H1 (cell line): ENCODE measurements at regions not wholly inside any gene's neighbourhood (a gene's known extent, or its start where the extent isn't known, plus 50 kb on each side); places are given as distances from the start of the nearest gene placed in this dataset.

ENCODE experiments used
- CTCF ChIA-PET: fragments of 300-600 bp; sonication (Branson Sonifier 250); formaldehyde crosslinking; loops from one replicate; lab custom pipeline; 2021; ENCODE audit not compliant: partially characterized antibody; lab: Charles Lee
- POLR2A ChIA-PET: fragments of 300-600 bp; sonication (Branson Sonifier 250); formaldehyde crosslinking; loops from one replicate; lab custom pipeline; 2021; ENCODE audit warnings: inconsistent platforms; ENCODE audit not compliant: partially characterized antibody; lab: Charles Lee
- DNase-seq, 2 experiments: peaks; one replicate each; pipeline versions ENCODE4 v3.0.0 to v3.0.0-alpha.2; 2010 to 2022; ENCODE audit warnings: low spot score in 2 of 2, low read depth in 1 of 2, mixed read lengths in 1 of 2
- FAIRE-seq: peaks from 2 replicates; lab custom pipeline; 2011; peaks lifted over from hg19 to GRCh38; lab: Jason Lieb, UNC
- H2AFZ ChIP-seq: 2 replicates; pipeline ENCODE4 v1.8.1; 2012; ENCODE audit warnings: low read length, inconsistent platforms
- H2AK5ac ChIP-seq: 2 replicates; pipeline ENCODE4 v1.6.1; 2013; ENCODE audit warnings: low read depth, low read length
- H2BK120ac ChIP-seq: replicated peaks from 2 replicates; pipeline ENCODE3; 2013; ENCODE audit warnings: low read depth, low read length, inconsistent platforms
- H2BK12ac ChIP-seq: 2 replicates; pipeline ENCODE4 v1.6.1; 2013; ENCODE audit warnings: low read depth, low read length
- H2BK15ac ChIP-seq: 2 replicates; pipeline ENCODE4 v1.6.1; 2013; ENCODE audit warnings: low read length
- H2BK20ac ChIP-seq: 2 replicates; pipeline ENCODE4 v1.6.1; 2013; ENCODE audit warnings: low read length
- H2BK5ac ChIP-seq: 2 replicates; pipeline ENCODE4 v1.6.1; 2013; ENCODE audit warnings: low read depth, low read length
- H3K14ac ChIP-seq: 2 replicates; pipeline ENCODE4 v1.6.1; 2013; ENCODE audit warnings: inconsistent platforms; ENCODE audit not compliant: insufficient read length
- H3K18ac ChIP-seq: 2 replicates; pipeline ENCODE4 v1.6.1; 2013; ENCODE audit warnings: low read length; ENCODE audit errors: extremely low read depth
- H3K23ac ChIP-seq: 2 replicates; pipeline ENCODE4 v1.6.1; 2013; ENCODE audit warnings: inconsistent platforms; ENCODE audit not compliant: insufficient read length
- H3K23me2 ChIP-seq: 2 replicates; pipeline ENCODE4 v1.6.1; 2013; ENCODE audit warnings: low read depth, low read length
- H3K27ac ChIP-seq: 2 replicates; pipeline ENCODE4 v1.6.1; 2011; ENCODE audit warnings: low read depth, low read length, inconsistent platforms
- H3K27me3 ChIP-seq, 4 experiments: replicated peaks in 1 of 4; 1 replicate in 1 of 4; 2 replicates in 3 of 4; pipeline versions ENCODE4 v1.6.1 to v1.8.1; 2011 to 2013; ENCODE audit warnings: low read length in 3 of 4, mild to moderate bottlenecking in 3 of 4, inconsistent platforms in 2 of 4, mixed read lengths in 2 of 4, moderate library complexity in 1 of 4; ENCODE audit not compliant: control insufficient read depth in 3 of 4, insufficient read depth in 3 of 4; ENCODE audit errors: extremely low read depth in 1 of 4
- H3K36me3 ChIP-seq, 4 experiments: 2 replicates each; pipeline versions ENCODE4 v1.6.1 to v1.8.1; 2011 to 2013; ENCODE audit warnings: mild to moderate bottlenecking in 4 of 4, low read length in 3 of 4, moderate library complexity in 2 of 4, control low read depth in 1 of 4, inconsistent platforms in 1 of 4; ENCODE audit not compliant: insufficient read depth in 4 of 4, control insufficient read depth in 2 of 4
- H3K4ac ChIP-seq: replicated peaks from 2 replicates; pipeline ENCODE3; 2013; ENCODE audit warnings: low read length, low read depth, mixed read lengths, inconsistent platforms; ENCODE audit not compliant: insufficient read length
- H3K4me1 ChIP-seq, 4 experiments: replicated peaks in 1 of 4; 1 replicate in 1 of 4; 2 replicates in 3 of 4; pipeline versions ENCODE4 v1.6.1 to v1.8.1; 2011 to 2013; ENCODE audit warnings: low read length in 3 of 4, inconsistent platforms in 2 of 4, mixed read lengths in 1 of 4; ENCODE audit not compliant: insufficient read depth in 4 of 4, control insufficient read depth in 3 of 4
- H3K4me2 ChIP-seq, 2 experiments: 2 replicates each; pipeline versions ENCODE4 v1.6.1 to v1.8.1; 2011 to 2013; ENCODE audit warnings: low read depth in 2 of 2, low read length in 2 of 2, control low read depth in 1 of 2, inconsistent platforms in 1 of 2, mild to moderate bottlenecking in 1 of 2; ENCODE audit not compliant: insufficient read depth in 1 of 2
- H3K4me3 ChIP-seq, 4 experiments: fragments of 200-600, 300-600 bp in 1 of 4; sonication (generic), shearing (Covaris generic), sonication (Bioruptor Twin) in 1 of 4; 2 replicates each; pipeline versions ENCODE4 v1.5.1 to v1.8.1; 2011 to 2016; ENCODE audit warnings: low read length in 4 of 4, low read depth in 3 of 4, control low read depth in 2 of 4, inconsistent platforms in 2 of 4, mild to moderate bottlenecking in 2 of 4, mixed read lengths in 1 of 4, moderate library complexity in 1 of 4; ENCODE audit not compliant: insufficient read depth in 2 of 4; ENCODE audit errors: extremely low read depth in 1 of 4
- H3K56ac ChIP-seq: replicated peaks from 2 replicates; pipeline ENCODE3; 2013; ENCODE audit warnings: low read depth, mild to moderate bottlenecking, mixed read lengths, low read length, inconsistent platforms; ENCODE audit not compliant: insufficient read length
- H3K79me1 ChIP-seq: 2 replicates; pipeline ENCODE4 v1.6.1; 2013; ENCODE audit warnings: low read depth, low read length, control low read depth
- H3K79me2 ChIP-seq, 2 experiments: 2 replicates each; pipeline versions ENCODE4 v1.6.1 to v1.8.1; 2012 to 2013; ENCODE audit warnings: low read length in 2 of 2, mild to moderate bottlenecking in 2 of 2, inconsistent platforms in 1 of 2; ENCODE audit not compliant: insufficient read depth in 2 of 2, control insufficient read depth in 1 of 2
- H3K9ac ChIP-seq, 4 experiments: replicated peaks in 1 of 4; 1 replicate in 1 of 4; 2 replicates in 3 of 4; pipeline versions ENCODE4 v1.6.1 to v1.8.1; 2011 to 2013; ENCODE audit warnings: low read depth in 3 of 4, low read length in 3 of 4, control low read depth in 2 of 4, mild to moderate bottlenecking in 2 of 4, moderate library complexity in 2 of 4, inconsistent platforms in 1 of 4; ENCODE audit errors: extremely low read depth in 1 of 4
- H3K9me3 ChIP-seq, 2 experiments: 2 replicates each; pipeline versions ENCODE4 v1.6.1 to v1.8.1; 2012 to 2013; ENCODE audit warnings: mild to moderate bottlenecking in 2 of 2, moderate library complexity in 2 of 2, control low read depth in 1 of 2, inconsistent platforms in 1 of 2, low read depth in 1 of 2, low read length in 1 of 2, mixed read lengths in 1 of 2; ENCODE audit not compliant: insufficient read depth in 2 of 2
- H4K20me1 ChIP-seq, 2 experiments: replicated peaks in 1 of 2; 2 replicates each; pipeline versions ENCODE3 to v1.8.1; 2011 to 2013; ENCODE audit warnings: inconsistent platforms in 2 of 2, low read length in 2 of 2, mild to moderate bottlenecking in 1 of 2; ENCODE audit not compliant: insufficient read depth in 2 of 2, control insufficient read depth in 1 of 2
- H4K5ac ChIP-seq: 2 replicates; pipeline ENCODE4 v1.6.1; 2013; ENCODE audit warnings: low read length, low read depth, mixed read lengths, inconsistent platforms; ENCODE audit not compliant: insufficient read length
- H4K8ac ChIP-seq: 2 replicates; pipeline ENCODE4 v1.8.0; 2013; ENCODE audit warnings: mild to moderate bottlenecking, moderate library complexity, low read length, inconsistent platforms; ENCODE audit not compliant: insufficient read depth; ENCODE audit errors: extremely low read depth
- H4K91ac ChIP-seq: replicated peaks from 2 replicates; pipeline ENCODE3; 2013; ENCODE audit warnings: low read length, mixed read lengths, inconsistent platforms; ENCODE audit not compliant: insufficient read length
- CHD1 ChIP-seq: IDR thresholded peaks from 2 replicates; pipeline ENCODE4 v1.6.1; 2012; ENCODE audit warnings: low read depth, low read length, improper control_type of control experiment
- CTBP2 ChIP-seq: IDR thresholded peaks from 2 replicates; pipeline ENCODE4 v1.7.0; 2011; ENCODE audit warnings: borderline replicate concordance, mild to moderate bottlenecking, moderate library complexity, mixed read lengths, low read length; ENCODE audit not compliant: insufficient read depth, insufficient read length
- E2F6 ChIP-seq: IDR thresholded peaks from 2 replicates; pipeline ENCODE4 v1.6.1; 2012; ENCODE audit warnings: inconsistent platforms
- EZH2 ChIP-seq: fragments of 200-600 bp; sonication (generic); IDR thresholded peaks from 2 replicates; pipeline ENCODE4 v1.7.1; 2012; ENCODE audit warnings: low read depth, mild to moderate bottlenecking, moderate library complexity, low read length, inconsistent platforms; ENCODE audit not compliant: severe bottlenecking
- JUND ChIP-seq: IDR thresholded peaks from 2 replicates; pipeline ENCODE4 v1.6.1; 2011; ENCODE audit warnings: mild to moderate bottlenecking, improper control_type of control experiment, low read length
- POLR2AphosphoS5 ChIP-seq: IDR thresholded peaks from 2 replicates; pipeline ENCODE4 v1.6.1; 2011; ENCODE audit warnings: low read depth, low read length
- TEAD4 ChIP-seq: IDR thresholded peaks from 2 replicates; pipeline ENCODE4 v1.6.1; 2012; ENCODE audit warnings: low read depth, low read length, inconsistent platforms, mixed read lengths
- ZNF274 ChIP-seq: IDR thresholded peaks from 2 replicates; pipeline ENCODE4 v1.7.0; 2012; ENCODE audit warnings: low read length, borderline replicate concordance; ENCODE audit errors: extremely low read depth
- WGBS, 2 experiments: shearing (Covaris generic) in 1 of 2; methylation state at CpG; one replicate each; pipeline versions ENCODE4 v1.1.6 to v1.1.7; 2013 to 2015; ENCODE audit warnings: low lambda C conversion rate in 2 of 2, mixed read lengths in 2 of 2, inconsistent platforms in 1 of 2, low coverage in 1 of 2, missing lambda C conversion rate in 1 of 2; ENCODE audit not compliant: insufficient replicate concordance in 2 of 2, insufficient coverage in 1 of 2, insufficient read length in 1 of 2; ENCODE audit errors: extremely low coverage in 1 of 2, missing lambda C conversion rate in 1 of 2; 5-methylcytosine and 5-hydroxymethylcytosine counted together

DNA sequence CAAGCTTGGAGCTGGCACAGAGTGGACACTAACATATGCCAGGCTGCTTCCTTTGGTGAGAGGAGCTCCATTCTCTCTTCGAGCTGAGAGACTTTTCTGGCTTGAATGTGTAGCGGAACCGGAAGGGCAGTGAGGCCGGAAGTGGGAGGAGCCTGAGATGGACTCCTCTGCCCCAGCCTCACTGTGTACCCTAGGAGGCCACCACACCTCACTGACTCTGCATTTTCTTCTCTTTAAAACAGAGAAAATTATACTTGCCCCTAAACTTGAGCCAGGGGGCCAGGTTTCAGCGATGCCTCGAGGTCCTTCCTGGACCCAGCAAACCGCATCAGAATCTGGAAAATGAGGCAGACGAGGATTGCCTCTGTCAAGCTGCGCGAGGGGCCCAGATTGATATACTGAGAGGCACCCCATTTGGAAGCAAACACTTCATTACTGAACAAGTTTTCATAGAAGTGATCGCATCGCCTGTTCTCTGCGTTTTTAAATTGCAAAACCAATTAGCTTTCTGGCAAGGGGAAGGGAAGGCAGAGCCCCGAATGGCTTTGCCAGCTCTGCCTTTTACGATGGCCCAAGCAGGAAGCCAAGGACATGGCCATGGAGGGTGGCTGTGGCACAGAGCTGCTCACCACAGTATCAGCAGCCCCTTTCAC lies 708.1 kb downstream of the PTPRU start:
- H2BK5ac ChIP-seq, result no peak overlapping the region
- no peak overlapping the region for H3K14ac ChIP-seq
- H3K18ac ChIP-seq, result no peak overlapping the region
- H4K5ac ChIP-seq, result no peak overlapping the region
- H3K27ac ChIP-seq, result no peak overlapping the region
- no peak overlapping the region for H4K8ac ChIP-seq
- H3K56ac ChIP-seq, result no peak overlapping the region
- H3K79me2 ChIP-seq, result no peaks in the 10 kb centered on the region
- peak overlapping the region; percentile 68 for H4K91ac ChIP-seq
- no peaks in the 10 kb centered on the region for H3K9me3 ChIP-seq
- H3K9ac ChIP-seq, result no peak overlapping the region; a peak in 1 of 7 replicates
- peak overlapping the region; percentile 97; the same call in 1 of the 2 replicates for H2BK20ac ChIP-seq
- H2AFZ ChIP-seq, result no peak overlapping the region
- H3K4me3 ChIP-seq, result no peak overlapping the region
- no peak for TF ChIP-seq E2F6
- no peak for TF ChIP-seq CHD1
- TF ChIP-seq TEAD4, result no peak
- TF ChIP-seq JUND, result no peak
- TF ChIP-seq POLR2AphosphoS5, result no peak
- no peak for TF ChIP-seq CTBP2
- TF ChIP-seq ZNF274, result no peak
- TF ChIP-seq EZH2, result no peak
- no peaks in the 10 kb centered on the region for H4K20me1 ChIP-seq
- POLR2A ChIA-PET, result interaction anchor here (0.6 to 2.3 kb wide), 3 partner anchors 13 to 30 kb away, joined by 3 to 6 read pairs (median 3); no protein-coding TSS in a partner anchor
- 0 out of 2 replicates have a peak overlapping the region, but pooled peaks have one; percentile 65 for H2BK12ac ChIP-seq
- no peaks in the 10 kb centered on the region; a peak in 1 of 7 replicates for H3K27me3 ChIP-seq
- no peak overlapping the region for H3K23ac ChIP-seq
- no peak for FAIRE-seq
- no peaks in the 10 kb centered on the region for H3K23me2 ChIP-seq
- WGBS, 2 experiments, result 84% methylated on average over 15 of the region's 15 CpGs; no CpG with 5 or more reads in 1 of the 2 experiments
- no peak overlapping the region for H2AK5ac ChIP-seq
- no peak for DNase-seq
- H3K4ac ChIP-seq, result no peak overlapping the region
- H2BK120ac ChIP-seq, result no peak overlapping the region
- H3K4me1 ChIP-seq, result peaks cover 2 to 14% (median 9%) of the 10 kb centered on the region in 4 experiments; a peak in 6 of 7 replicates
- no peak overlapping the region for H3K4me2 ChIP-seq
- CTCF ChIA-PET, result interaction anchor here (0.7 to 1.7 kb wide), 5 partner anchors 9 to 151 kb away, joined by 3 to 4 read pairs (median 3); no protein-coding TSS in a partner anchor
- H3K36me3 ChIP-seq, result no peaks in the 10 kb centered on the region
- H2BK15ac ChIP-seq, result peak overlapping the region; percentile 94; the same call in 1 of the 2 replicates
- H3K79me1 ChIP-seq, result no peaks in the 10 kb centered on the region
